Inferior parietal cortex (tissue), 1 donor: ENCODE measurements at regions not wholly inside any gene's neighbourhood (a gene's known extent, or its start where the extent isn't known, plus 50 kb on each side); places are given as distances from the start of the nearest gene placed in this dataset.
"Not testable (repeated sequence)": the region's sequence is repeated elsewhere in the genome, so short reads cannot be mapped to it uniquely, and the experiment has no call there.

ENCODE experiments used
- DNase-seq: peaks from one replicate; pipeline ENCODE4 v3.0.0-alpha.2; 2016; ENCODE audit errors: extremely low spot score

DNA sequence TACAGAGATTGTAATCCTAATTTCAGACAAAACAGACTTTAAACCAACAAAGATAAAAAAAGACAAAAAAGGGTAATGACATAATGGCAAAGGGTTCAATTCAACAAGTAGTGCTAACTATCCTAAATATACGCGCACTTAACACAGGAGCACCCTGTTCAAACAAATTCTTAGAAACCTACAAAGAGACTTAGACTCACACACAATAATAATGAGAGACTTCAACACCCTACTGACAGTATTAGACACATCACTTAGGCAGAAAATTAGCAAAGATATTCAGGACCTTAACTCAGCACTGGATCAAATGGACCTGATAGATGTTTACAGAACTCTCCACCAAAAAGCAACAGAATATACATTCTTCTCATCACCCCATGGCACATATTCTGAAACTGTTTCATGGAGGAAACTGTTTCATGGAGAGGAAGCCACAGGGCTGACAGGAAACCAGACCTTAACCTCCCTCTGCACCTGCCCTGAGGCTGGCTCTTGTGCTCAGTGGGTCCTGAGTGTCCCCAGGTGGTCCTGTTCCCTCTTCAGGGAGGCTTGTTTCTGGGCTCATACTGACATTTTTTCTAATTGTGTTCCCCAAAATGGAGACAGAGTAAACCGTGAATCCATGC, 54.7 kb downstream of the OR4M2 start:
- DNase-seq: not testable (repeated sequence)

DNA sequence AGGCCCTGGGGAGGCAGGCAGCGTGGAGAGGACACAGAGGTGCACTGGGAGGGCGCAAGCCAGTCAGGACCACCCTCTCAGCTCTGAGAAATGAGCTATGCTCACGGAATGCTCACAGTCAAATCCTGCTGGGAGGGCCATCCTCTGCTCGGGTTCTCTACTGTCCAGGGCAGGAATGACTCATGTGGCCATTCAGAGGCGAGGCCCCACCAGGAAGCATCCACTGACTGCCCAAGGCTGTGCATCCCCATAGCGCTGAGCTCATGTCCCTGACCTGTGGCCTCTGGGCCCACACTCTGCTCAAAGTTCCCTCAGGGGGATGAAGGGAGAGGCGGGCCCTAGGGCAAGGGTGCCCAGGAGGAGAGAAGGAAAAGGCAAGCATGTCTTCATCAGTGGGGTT, 57.2 kb downstream of the OR4M2 start:
- not testable (repeated sequence) for DNase-seq

DNA sequence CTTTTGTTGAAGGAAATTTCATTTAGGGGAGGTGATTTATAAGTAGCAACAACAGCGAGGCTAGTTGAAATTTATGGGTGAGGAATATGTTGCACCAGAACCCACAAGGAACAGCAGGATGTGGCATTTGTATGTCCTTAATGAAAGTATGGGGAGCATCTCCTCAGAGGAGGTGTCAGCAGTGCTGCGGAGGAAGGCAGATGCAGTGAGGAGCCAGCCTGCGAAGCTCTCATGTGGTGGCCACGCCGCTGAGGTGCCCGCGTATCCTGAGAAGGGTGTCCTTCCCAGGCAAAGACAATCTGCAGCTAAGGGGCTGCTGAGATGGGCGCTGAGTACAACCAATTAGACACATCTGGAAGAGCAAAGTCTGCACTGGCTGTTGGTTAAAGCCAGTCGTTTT, 60.8 kb downstream of the OR4M2 start:
- DNase-seq: not testable (repeated sequence)

DNA sequence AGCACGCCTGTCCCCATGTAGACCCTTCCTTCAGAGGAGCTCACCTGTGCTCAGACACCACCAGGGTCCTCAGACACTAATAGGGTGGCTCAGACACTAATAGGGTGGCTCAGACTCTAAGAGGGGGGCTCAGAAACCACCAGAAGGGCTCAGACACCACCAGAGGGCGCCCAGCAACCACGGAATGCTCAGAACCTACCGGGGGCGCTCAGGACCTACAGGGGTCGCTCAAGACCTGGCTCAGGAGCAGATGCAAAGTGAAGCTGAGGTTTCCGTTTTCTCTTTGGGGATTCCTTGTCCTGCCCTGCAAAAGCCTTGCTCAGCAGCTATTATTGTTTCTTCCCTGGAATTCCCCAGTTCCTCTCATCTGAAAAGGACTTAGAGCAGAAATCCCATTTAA, 67.8 kb downstream of the OR4M2 start:
- DNase-seq: not testable (repeated sequence)

DNA sequence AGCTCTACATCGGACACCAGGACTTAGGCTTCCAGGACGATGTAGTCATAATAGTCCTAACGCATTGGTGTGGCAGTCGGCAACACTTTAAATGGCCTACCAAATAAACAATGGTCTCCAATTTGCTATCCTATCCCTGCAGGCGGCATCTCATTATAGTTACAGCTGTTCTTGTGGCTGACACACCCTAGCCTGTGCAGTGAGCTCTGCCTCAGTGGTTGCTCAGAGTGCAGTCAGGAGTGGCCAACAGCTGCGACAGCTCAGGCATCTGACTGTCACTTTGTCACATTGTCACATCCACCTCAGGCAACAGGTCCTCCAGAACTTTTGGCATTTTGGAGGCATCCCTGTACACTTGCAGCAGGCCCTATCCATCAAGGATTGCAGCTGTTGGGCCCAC, 77.9 kb downstream of the OR4M2 start:
- DNase-seq: not testable (repeated sequence)

DNA sequence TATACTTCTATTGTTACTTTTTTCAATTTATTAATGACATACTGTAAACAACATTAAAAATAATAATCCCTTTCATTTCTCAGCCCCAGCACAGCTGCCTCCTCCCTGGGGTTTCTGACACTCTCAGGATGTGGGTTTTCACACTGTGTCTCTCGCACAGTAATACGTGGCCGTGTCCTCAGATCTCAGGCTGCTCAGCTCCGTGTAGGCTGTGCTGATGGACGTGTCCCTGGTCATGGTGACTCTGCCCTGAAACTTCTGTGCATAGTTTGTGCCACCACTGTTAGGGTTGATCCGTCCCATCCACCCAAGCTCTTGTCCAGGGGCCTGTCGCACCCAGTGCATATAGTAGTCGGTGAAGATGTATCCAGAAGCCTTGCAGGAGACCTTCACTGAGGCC, 80.0 kb downstream of the OR4M2 start:
- not testable (repeated sequence) for DNase-seq

DNA sequence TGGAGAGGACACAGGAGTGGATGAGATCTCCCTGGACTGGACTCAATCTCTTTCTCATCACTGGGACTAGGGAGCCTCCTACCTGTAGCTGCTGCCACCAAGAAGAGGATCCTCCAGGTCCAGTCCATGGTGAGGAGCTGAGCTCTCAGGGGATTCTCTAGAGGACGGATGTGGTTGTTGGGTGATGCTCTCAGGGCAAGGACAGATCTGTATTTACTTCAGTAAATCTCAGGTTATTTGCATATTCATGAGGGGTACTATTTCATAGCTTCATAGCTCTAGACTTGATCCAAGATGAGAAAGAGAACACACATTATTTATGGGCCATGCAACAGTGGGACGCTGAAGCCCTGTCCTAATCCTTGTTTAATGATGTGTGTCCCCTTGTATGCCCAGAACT, 80.4 kb downstream of the OR4M2 start:
- not testable (repeated sequence) for DNase-seq

DNA sequence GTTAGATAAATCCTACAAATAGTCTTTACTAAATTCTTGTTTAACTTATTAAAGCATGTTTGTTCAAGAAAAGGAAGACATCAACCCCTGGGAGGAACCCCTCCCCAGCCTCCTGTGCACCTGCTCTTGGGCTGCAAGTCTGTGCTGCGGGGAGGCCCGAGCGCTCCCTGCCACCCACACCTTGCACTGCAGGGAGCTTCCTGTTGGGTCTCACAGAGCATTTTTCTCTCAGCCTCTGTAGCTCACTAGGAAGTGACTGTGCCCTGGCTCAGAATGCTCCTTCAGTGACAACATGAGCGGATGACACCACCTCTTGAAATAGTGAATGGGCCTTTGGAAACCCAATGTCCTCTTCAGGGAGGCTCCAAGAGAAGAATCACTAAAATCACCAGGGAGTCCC, 81.1 kb downstream of the OR4M2 start:
- not testable (repeated sequence) for DNase-seq

DNA sequence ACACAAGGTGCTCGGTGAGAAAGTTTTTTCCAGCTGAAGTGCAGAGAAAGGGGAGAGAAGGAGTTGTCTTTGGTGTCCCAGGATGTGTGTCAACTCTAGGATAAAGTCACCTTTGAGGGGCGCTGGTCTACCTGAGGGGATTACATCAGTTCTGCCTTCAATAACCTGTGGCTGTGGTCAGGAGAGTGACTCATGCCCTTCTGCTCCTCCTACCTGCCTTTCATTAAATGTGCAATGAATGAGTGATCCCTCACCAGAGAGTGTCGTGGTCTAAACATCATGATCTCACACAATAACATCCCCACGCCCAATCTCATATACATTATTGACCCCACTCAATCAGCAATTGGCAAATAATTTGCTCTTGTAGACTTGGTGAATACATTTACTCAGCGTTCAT, 83.4 kb downstream of the OR4M2 start:
- DNase-seq: not testable (repeated sequence)

DNA sequence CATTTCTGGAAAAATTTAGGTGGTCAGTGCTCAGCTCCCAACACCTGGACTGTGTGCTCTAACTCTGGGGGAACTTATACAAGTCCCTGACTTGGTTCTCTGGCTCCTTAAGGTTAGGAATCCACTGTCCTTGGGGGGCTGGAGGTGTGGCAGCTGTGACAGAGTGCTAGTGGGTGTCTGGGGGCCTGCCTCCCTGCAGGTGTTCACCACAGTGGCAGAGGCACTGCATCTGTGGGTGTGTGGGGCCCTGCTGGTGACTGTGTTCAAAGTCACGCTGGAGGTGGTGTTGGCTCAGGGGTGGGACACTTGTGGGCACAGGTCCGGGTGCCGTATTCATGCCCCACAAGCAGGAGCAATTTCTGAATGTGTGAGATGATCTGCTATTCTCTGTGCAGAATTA, 87.2 kb downstream of the OR4M2 start:
- not testable (repeated sequence) for DNase-seq

DNA sequence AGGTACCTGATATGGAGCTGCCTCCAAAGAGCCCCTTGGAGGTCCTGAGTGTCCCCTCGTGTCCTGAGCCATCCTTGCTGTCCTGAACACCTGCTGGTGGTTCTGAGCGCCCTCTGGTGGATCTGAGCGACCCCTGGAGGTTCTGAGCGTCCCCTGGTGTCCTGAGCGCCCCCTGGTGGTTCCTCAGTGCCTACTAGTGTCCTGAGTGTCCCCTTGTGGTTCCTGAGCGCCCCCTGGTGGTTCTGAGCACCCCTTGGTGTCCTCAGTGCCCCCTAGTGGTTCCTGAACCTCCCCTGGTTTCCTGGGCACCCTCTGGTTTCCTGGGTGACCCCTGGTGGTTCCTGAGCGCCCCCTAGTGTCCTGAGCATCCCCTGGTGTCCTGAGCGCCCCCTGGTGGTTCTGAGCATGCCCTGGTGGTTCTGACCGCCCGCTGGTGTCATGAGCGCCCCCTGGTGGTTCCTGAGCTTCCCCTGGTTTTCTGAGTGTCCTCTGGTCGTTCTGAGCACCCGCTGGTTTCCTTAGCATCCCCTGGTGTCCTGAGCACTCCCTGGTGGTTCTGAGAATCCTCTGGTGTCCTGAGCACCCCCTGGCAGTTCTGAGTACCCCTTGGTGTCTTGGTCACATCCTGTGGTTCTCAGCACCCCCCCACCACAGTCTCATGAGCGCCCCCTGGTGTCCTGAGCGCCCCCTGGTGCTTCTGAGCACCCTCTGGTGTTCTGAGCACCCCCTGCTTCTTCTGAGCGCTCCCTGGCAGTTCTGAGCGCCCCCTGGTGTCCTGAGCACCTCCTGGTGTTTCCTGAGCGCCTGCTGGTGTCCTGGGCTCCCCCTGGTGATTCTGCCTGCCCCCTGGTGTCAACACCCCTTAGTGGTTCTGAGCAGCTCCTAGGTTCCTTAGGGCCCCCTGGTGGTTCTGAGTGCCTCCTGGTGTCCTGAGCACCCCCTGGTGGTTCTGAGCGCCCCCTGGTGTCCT, 93.0 kb downstream of the OR4M2 start:
- DNase-seq: not testable (repeated sequence)

DNA sequence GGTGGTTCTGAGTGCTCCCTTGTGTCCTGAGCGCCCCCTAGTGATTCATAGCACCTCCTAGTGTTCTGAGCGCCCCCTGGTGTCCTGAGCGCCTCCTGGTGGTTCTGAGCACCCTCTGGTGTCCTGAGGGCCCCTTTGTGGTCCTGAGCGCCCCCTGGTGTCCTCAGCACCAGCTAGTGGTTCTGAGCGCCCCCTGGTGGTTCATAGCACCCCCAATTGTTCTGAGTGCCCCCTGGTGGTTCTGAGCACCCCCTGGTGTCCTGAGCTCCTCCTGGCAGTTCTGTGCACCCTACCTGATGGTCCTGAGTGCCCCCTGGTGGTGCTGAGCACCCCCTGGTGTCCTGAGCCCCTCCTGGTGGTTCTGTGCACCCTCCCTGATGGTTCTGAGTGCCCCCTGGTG, 93.8 kb downstream of the OR4M2 start:
- not testable (repeated sequence) for DNase-seq

DNA sequence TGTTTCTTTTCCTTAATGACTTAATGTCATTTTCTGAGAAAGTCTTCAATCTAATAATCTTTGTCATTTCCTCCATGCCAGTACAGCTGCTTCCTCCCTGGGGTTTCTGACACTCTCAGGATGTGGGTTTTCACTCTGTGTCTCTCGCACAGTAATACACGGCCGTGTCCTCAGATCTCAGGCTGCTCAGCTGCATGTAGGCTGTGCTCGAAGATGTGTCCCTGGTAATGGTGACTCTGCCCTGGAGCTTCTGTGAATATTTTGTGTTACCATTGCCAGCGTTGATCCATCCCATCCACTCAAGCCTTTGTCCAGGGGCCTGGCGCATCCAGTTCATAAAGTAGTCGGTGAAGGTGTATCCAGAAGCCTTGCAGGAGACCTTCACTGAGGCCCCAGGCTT, 97.6 kb downstream of the OR4M2 start:
- DNase-seq: not testable (repeated sequence)

DNA sequence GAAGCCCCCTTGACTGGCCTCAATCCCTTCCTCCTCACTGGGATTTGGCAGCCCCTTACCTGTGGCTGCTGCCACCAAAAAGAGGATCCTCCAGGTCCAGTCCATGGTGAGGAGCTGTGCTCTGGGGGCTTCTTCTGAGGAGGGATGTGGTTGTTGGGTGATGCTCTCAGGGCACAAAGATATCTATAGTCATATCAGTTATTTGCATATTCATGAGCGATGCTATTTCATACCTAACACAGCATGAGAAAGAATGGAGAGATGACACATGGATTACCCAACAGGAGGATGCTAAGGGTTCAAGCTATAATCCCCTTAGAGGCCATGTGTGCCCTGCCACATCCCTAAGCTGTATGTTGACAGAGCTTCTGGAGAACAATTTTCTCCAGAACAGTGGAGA, 98.1 kb downstream of the OR4M2 start:
- DNase-seq: not testable (repeated sequence)

DNA sequence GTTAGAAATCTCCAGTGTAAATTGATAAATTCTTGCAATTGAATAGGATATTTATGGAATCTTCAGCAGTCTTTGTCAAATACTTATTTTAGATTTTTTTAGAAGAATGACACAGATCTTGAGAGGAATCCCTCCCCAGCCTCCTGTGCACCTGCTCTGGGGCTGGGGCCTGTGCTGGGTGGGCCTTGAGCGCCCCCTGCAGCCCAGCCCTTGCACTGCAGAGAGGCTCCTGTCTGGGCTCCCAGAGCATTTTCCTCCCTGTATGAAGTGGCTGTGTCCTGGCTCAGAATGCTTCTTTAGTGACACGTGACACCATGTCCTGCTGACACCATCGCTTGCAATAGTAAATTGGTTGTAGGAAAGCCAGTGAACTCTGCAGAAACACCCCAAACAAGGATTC, 98.7 kb downstream of the OR4M2 start:
- not testable (repeated sequence) for DNase-seq

DNA sequence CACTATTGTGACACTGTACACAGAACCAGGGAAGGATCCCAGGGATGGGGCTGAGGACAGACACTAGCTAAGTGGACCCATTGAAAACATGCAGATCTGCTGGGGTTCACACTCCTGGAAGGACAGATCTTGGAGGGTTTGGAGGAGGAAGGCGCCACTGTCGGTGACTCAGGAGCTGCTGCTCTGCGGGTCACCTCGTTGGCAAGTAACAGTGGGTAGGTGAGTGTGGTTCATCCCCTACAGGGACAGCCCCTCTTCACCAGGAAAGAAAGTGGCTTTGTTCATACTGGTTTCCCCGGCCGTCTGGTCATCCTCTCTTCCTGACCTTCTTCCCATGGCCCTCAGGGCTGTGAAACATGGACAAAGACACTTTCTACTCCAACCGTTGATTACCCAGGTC, 100.3 kb downstream of the OR4M2 start:
- not testable (repeated sequence) for DNase-seq

DNA sequence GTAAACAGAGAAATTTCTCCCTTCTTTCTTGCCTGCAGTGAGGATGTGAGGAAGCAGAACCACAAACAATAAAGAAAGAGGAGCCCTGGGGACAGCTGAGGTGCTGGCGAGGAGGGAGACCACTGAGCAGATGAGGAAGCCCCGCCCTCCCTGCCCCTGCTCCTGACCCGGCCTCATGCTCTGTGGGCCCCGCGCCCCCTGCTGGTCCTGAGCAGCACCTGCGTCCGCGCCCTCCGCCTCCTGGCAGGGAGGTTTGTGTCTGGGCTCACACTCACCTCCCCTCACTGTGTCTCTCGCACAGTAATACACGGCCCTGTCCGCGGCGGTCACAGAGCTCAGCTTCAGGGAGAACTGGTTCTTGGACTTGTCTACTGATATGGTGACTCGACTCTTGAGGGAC, 104.4 kb downstream of the OR4M2 start:
- DNase-seq: not testable (repeated sequence)

DNA sequence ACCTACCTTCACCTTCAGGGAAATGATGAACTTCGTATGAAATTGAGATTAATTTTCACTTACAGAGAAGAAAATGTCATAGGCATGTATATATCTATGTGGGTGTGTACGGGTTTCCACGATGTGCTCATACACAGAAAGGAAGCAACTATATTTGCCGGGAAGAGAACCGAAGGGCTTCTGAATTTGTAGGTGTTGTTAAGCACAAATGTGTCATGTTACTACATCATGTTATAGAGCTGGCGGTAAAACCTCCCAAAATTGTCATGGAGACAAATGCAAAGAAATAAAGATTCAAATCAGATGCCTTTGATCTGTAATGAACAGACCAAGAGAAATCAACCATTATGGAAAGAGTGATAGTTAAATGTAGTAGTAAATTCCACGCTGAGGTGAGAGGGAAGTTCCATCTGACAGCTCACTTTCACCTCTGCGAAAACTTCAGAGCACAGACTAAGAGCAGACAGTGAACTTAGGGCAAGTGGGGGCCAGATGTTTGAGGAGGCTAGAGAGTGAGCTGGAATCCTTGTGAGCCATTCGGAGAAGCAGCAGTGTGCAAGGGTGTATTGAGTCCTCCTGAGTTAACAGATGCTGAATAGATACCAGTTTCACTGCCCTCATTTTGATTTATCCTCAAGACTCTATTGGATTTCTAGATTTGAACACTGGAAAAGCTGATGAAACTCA, 106.7 kb downstream of the OR4M2 start:
- not testable (repeated sequence) for DNase-seq

DNA sequence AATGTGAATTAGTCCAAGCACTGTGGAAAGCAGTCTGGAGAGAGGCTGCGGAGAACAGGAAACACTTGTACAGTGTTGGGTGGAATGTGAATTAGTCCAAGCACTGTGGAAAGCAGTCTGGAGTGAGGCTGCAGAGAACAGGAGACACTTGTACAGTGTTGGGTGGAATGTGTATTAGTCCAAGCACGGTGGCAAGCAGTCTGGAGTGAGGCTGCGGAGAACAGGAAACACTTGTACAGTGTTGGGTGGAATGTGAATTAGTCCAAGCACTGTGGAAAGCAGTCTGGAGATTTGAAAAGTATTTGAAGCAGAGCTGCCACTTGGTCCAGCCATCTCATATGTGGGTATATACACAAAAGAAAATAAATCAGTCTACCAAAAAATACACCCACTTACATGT, 111.5 kb downstream of the OR4M2 start:
- DNase-seq: not testable (repeated sequence)

DNA sequence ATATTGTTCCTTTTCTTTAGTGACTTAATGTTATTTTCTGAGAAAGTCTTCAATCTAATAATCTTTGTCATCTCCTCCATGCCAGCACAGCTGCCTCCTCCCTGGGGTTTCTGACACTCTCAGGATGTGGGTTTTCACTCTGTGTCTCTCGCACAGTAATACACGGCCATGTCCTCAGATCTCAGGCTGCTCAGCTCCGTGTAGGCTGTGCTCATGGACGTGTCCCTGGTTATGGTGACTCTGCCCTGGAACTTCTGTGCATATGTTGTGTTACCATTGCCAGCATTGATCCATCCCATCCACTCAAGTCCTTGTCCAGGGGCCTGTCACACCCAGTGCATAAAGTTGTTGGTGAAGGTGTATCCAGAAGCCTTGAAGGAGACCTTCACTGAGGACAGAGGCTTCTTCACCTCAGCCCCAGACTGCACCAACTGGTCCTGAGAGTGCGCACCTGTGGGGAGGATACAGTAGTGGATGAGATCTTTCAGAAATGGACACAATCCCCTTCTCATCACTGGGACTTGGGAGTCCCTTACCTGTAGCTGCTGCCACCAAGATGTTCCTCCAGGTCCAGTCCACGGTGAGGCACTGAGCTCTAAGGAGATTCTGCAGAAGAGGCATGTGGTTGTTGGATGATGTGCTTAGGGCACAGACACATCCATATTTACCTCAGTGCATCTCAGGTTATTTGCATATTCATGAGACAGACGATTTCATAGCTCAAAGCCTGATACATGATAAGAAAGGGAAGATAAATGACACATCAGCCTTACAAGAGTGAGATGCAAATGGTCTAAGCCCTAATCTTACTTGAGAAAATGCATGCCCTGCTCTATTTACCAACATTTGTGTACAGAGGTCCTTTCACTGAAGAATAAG, 114.7 kb downstream of the OR4M2 start:
- DNase-seq: not testable (repeated sequence)

DNA sequence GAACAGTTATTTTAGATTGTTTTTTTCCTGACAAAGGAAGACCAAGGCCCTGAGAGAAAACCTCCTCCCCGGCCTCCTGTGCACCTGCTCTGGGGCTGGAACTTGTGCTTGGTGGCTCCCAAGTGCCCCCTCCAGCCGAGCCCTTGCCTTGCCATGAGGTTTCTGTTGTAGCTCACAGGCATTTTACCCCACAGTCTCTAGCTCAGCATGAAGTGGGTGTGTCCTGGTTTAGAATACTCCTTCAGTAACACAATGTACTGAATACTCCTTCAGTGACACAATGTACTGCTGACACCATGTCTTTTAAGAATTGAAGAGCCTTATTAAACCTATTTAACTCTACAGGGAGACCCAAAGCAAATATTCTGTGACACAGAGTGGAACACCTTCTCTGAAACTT, 116.1 kb downstream of the OR4M2 start:
- DNase-seq: not testable (repeated sequence)
